ENCODE measurements at regions not wholly inside any gene's neighbourhood (a gene's known extent, or its start where the extent isn't known, plus 50 kb on each side); places are given as distances from the start of the nearest gene placed in this dataset.
"Not testable (repeated sequence)": the region's sequence is repeated elsewhere in the genome, so short reads cannot be mapped to it uniquely, and the experiment has no call there.

- DNase-seq, result no peak
Observed at GRCh38 chr9:102360846-102361245, 622.4 kb upstream of the GRIN3A start.

- no peak for DNase-seq
Observed at GRCh38 chr9:102355982-102356381, 617.5 kb upstream of the GRIN3A start.

GRCh38 chr9:102354041-102354440, 615.6 kb upstream of the GRIN3A start:
- DNase-seq, result no peak

- DNase-seq, result not testable (repeated sequence)
Observed at GRCh38 chr9:102337471-102337870, 599.0 kb upstream of the GRIN3A start.

GRCh38 chr9:102309379-102309778, 570.9 kb upstream of the GRIN3A start:
- no peak for DNase-seq

GRCh38 chr9:102295188-102295587, 556.7 kb upstream of the GRIN3A start:
- no peak for DNase-seq

GRCh38 chr9:102273952-102274351, 535.5 kb upstream of the GRIN3A start:
- DNase-seq, result no peak

- DNase-seq, result no peak
Observed at GRCh38 chr9:102253099-102253498, 514.7 kb upstream of the GRIN3A start.

- DNase-seq, result no peak
Observed at GRCh38 chr9:102244916-102245315, 506.5 kb upstream of the GRIN3A start.

- no peak for DNase-seq
Observed at GRCh38 chr9:102237520-102237919, 499.1 kb upstream of the GRIN3A start.

- DNase-seq, result no peak
Observed at GRCh38 chr9:102237094-102237493, 498.6 kb upstream of the GRIN3A start.

- DNase-seq, result not testable (repeated sequence)
Observed at GRCh38 chr9:102227416-102227815, 489.0 kb upstream of the GRIN3A start.

GRCh38 chr9:102225841-102226441, 487.5 kb upstream of the GRIN3A start:
- DNase-seq, result no peak

- DNase-seq, result not testable (repeated sequence)
Observed at GRCh38 chr9:102223320-102224136, 485.1 kb upstream of the GRIN3A start.

- DNase-seq, result no peak
Observed at GRCh38 chr9:102209176-102209575, 470.7 kb upstream of the GRIN3A start.

GRCh38 chr9:102206432-102206831, 468.0 kb upstream of the GRIN3A start:
- no peak for DNase-seq

GRCh38 chr9:102205251-102205650, 466.8 kb upstream of the GRIN3A start:
- DNase-seq, result no peak

- no peak for DNase-seq
Observed at GRCh38 chr9:102202126-102202525, 463.7 kb upstream of the GRIN3A start.

GRCh38 chr9:102185962-102186361, 447.5 kb upstream of the GRIN3A start:
- DNase-seq, result no peak

GRCh38 chr9:102185371-102185770, 446.9 kb upstream of the GRIN3A start:
- DNase-seq, result no peak

GRCh38 chr9:102178811-102179210, 440.4 kb upstream of the GRIN3A start:
- no peak for DNase-seq

GRCh38 chr9:102174202-102174601, 435.8 kb upstream of the GRIN3A start:
- not testable (repeated sequence) for DNase-seq

- no peak for DNase-seq
Observed at GRCh38 chr9:102164247-102164646, 425.8 kb upstream of the GRIN3A start.

- DNase-seq, result not testable (repeated sequence)
Observed at GRCh38 chr9:102153081-102153480, 414.6 kb upstream of the GRIN3A start.

Measured in fibroblast of skin of abdomen (primary cell).